HK-2 (cell line): ENCODE measurements at regions not wholly inside any gene's neighbourhood (a gene's known extent, or its start where the extent isn't known, plus 50 kb on each side); places are given as distances from the start of the nearest gene placed in this dataset.

Source experiments
- DNase-seq: peaks from one replicate; pipeline ENCODE4 v3.0.0-alpha.2; 2018; ENCODE audit not compliant: unreplicated experiment

GRCh38 chr10:129035052-129035827 is 431.8 kb upstream of the MGMT start:
- DNase-seq, result peak; percentile 16

DNA sequence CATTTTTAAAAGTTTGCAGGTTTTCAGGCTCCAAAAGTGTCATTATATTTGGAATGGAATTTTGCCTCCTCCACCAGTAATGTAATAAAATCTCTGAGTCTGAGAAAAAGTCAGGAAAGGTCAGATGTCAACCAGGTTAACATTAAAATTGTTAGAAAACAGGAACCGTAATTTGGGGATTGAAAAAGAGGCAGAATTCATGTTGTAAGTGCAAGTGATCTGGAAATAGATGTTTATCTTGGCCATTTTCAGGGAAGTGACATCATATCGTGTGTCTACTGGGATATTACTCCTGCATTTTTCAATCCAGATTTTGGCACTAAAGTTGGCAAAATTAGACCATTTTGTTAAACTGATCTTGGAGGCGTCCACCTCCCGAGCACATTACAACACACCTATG is 428.5 kb upstream of the MGMT start:
- no peak for DNase-seq

DNA sequence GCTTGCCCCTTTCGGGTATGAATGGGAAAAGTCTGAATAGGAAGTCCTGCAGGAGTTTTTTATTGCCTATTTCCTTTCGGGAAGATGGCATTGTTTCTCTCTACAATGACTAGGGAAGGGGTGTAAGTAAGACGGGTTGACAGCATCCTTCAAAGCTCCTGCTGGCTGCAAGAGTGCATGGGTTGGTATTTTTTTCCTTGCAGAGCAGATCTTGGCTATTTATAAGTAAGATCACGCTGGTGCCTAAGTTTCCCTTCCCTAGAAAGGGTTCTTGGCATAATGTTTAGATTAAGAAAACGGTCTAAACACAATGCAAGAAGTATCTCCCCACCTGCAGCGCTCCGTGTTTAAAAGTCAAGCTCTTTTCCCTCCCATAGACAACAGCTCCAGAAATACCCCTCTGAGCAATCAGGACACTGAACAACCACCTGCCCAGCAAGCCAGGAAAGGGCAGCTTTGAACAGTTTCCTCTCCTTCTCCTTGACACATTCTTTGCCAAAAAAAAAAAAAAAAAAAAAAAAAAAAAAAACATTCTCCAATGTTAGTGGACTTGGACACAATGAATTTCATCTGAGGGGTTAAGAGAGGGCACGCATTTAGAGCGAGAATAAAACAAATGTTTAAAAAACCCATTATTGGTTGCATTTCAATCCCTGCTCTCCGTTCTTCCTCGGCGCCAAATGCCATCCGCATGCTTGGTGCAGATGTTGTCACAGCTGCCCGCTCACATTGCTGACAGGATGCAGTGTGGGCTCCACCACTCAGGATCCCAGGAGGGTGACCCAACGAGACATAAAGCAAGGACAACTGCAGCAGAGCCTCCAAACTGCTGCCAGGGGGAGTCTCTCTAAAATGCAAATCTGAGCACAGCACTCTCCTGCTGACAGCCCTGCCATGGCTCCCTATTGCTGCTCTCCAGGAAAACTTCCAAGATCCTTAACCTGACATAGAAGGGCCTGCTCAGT is 427.4 kb upstream of the MGMT start:
- DNase-seq, result no peak

DNA sequence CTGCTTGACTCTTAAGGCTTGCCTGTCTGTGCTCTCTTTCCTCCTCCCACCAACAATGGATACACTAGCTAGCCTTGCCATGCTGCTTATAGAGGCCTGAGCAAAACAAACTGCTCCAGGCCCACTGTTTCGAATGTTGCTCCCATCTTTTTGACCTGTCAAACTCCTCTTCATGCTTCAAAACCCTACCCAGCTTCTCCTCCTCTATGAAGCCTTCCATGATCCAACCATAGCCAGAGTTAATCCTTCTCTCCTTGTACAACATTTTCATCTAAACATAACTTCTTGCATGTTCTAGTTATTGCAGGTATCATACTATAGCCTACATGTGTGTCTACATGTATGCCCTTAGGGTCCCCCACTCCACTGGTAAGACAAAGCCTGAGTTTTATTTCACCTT is 426.7 kb upstream of the MGMT start:
- no peak for DNase-seq

DNA sequence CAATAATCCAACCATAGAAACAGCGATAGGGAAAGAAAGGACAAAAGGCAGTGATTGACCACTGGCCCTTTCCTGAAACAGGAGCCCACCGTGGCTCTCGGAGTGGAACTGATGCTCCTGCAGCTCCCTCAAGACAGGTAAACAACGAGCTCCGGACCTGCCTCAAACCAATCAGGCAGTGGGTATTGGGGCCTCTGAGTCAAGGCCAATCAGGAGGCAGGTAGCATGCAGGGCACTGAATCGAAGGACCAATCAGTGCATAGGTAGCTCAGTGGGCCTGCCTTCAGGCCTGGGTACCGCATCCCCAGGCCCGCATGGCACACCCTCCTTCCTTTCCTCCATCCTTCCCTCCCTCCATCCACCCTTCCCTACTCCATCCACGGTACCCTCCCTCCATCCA is 425.1 kb upstream of the MGMT start:
- no peak for DNase-seq

- DNase-seq, result no peak
Observed at GRCh38 chr10:129042776-129043595, 424.1 kb upstream of the MGMT start.

- no peak for DNase-seq
Observed at GRCh38 chr10:129043691-129044090, 423.4 kb upstream of the MGMT start.

GRCh38 chr10:129045599-129045998 is 421.4 kb upstream of the MGMT start:
- no peak for DNase-seq

DNA sequence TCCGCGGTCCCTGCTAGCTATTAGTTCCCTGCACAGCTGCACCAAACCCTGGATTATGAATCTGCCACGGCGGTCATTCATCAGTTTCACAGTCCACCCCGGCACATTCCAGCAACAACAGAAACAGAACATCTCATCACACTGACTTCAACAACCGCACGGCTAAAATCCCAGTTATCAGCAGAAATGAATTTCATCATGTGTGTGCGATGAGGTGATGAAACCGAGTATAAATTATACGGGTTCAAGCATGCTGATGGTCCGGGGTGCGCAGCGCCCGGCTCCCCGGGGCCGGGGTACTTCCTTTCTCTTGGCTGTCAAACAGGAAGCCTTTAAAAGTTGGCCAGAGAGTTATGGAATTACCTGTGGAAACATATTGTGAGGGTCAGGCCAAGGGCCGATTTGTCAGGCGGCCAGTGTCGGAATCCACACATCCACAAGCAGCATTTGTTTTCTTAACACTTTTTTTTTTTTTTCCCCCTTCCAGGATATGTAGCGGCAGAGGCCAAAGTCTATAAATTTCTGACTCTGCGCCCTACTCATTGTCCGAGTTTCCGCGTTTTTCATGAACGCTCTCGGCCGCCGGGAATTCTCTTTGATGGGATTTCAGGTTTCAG is 420.9 kb upstream of the MGMT start:
- DNase-seq, result no peak

DNA sequence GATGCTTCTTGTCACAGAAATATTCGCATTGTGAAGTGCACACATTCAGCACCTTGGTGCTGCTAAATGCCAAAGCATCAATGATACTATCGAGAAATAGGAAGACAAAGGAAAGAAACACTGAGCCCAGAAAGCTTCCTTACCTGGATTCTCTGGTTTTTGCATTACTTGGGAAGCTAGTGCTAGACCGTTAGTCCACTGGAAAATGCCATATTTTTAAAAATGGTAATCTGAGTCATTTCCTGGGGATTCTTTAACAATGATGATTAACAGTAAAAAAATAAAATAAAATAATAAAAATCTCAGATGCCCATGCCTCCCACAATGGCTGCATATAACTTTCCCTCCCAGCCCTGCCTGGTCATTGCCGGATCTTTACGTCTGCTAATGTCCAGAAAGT is 420.1 kb upstream of the MGMT start:
- no peak for DNase-seq

DNA sequence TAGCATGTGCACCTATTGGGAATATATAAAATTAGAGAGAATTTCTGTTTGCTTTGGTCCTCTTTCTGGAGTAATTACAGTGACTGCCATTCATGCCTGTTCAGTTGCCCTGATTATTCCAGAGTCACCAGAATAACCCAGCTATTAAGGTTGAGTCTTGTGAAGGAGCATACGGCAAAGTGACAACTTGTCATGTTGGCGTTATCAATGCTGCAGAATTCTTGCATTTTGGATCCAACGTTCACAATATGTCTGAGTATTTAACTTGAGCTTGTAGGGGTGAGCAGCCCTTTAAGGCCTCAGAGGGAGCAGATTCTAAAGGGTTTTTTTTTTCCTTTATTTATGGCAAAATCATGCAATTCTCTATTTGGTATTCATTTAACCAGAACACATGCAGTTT is 419.4 kb upstream of the MGMT start:
- no peak for DNase-seq

DNA sequence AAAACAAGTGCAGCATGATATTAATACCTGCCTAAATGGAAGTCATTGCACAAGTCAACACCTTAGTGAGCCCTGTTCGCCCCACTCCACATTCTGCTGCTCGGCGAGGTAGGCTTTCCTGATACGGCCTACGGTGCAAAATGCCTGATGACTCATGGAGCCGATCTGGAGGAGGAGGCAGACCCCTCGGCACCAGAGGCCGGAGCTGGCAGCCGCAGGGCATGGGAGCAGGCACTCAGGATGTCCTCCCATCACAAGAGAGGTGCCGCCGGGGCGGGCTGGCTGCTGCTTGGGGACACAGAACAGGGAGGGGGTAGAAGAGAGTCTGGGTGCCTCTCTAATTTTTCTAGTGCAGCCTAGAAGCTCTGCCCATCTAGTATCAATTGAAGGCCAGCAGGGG is 418.5 kb upstream of the MGMT start:
- no peak for DNase-seq

DNA sequence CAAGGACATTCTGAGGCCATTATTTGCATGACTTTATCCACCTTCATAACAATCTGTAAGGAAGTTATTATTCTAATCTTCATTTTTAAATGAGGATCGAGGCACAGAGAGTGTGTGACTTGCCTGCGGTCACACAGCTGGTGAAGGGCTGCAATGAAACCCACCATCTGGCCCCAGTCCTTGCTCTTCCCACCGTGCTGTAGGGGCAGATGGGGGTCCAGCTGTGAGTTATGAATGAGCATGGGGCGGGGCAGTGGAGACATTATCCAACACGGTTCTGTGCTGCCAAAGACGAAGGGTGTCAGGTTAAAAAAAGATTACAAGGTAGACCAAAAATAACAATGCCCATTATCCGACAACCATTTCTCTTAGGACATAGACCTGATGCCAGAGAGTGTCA is 417.5 kb upstream of the MGMT start:
- no peak for DNase-seq

GRCh38 chr10:129055225-129055624 is 411.8 kb upstream of the MGMT start:
- DNase-seq, result no peak

- no peak for DNase-seq
Observed at GRCh38 chr10:129055986-129056385, 411.1 kb upstream of the MGMT start.

DNA sequence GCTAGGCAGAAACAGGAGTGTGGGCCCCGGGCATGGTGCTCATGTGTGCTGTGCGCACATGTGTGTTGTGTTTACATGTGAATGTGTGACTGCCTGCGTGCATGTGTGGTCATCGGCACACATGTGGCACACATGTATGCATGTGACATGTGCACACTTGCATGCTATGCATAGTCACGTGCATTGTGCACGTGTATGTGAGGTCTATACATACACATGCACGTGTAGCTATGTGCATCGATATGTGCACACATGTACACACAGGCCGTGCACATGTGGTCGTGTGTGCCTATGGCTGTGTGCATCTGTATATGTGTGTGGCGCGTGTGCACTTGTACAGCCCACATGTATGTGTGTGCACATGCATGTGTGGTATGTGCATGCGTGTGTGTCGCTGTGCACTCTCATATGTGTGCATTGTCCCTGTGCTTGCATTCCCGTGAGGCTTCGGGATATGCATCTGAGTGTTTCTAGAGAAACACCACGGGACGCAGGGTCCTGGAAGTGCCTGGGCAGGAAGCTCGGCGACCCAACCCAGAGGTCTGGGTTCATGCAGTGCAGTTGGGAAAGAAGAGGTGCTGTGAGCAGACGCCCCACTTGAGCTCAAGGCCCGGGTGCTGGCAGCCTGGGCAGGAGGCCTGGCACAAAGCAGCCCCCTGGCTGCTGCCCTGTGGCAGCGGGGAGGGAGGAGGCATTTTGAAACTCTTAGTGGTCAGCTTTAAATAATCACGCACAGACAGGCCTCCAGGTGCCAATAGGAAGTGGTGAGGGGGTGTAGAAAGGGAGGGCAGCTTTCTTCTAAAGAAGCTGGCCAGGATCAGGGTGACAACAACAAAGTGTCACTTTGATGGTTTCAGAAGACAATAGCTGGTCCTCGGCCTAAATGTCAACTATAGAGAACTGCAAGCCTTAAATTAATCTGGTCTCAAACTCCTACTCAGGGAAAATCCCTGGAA is 410.0 kb upstream of the MGMT start:
- DNase-seq, result no peak

DNA sequence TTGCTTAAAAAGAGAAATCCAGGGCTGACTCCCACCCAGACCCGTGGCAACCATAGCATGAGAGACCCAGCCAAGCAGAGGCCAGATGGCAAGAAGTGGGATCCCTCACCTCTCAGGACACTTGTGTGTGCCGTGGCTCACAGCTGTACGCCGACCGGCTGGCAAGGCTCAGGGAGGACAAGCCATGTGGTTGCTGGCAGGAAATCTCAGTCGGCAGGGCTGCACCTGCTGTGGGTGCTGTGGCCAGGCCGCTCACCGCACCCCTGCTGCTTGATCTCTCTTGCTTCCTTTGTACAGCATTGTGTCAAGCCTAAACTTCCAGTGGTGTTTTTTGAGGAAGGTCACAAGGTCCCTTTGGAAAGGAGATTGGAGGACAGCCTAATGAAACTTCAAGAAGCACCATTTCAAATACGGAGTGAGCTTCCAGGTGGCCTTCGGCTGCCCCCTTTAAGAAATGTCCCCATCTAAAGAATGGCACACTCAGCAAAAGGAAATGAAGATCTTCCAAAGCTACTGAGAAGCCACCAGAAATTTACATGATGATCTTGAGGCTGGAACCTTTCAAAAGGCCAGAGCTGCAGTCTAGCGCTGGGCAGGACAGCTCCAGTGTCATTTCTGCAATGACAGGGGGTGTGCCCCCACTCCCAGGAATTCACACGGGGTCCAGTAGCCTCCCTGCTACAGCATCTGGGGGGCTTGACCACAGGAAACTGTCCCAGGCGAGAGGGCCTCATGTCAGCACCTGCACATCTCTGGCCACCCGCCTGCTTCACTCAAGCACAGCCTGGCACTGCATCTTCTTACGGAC is 409.0 kb upstream of the MGMT start:
- no peak for DNase-seq

DNA sequence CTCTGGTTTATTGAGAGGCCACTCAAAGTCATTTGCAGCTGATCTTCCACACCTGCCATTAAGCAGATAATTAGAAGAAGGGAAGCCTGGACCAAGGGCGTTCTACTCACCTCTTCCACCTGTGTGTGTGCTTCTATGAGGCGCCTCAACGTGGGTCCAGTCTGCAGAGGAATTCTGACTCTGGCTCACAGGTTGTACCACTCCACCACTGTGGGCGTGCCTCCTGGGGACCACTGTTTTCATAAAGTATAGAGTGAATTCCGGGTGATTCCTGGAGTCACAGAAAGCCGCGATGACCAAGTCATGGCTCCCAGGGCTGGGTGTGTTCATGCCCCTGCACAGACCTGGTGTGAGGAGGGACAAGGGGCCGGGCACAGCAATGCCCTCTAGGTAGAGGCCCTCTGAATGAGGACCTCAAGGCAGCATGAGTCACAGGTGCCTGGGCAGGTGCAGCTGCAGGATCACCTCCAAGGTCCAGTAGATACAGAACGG is 408.3 kb upstream of the MGMT start:
- DNase-seq, result no peak

- DNase-seq, result no peak
Observed at GRCh38 chr10:129059977-129060376, 407.1 kb upstream of the MGMT start.

DNA sequence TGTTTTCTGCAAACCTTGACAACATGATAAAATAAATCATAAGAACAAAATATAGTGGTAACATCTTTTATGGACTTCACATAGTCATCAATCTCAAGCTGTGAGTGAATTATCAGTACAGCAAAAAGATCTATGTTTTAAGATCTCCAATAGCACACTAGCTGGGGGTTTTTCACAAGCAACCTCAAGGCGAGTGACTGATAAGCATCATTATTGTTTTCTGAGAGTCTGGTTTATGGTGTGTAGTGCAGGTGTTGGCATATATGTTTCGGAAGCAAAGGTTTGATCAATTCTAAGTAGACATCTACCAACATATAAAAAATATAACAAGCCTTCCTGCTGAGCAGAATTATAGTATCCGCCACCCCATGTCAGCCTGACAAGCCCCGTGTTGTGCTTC is 403.8 kb upstream of the MGMT start:
- no peak for DNase-seq
